HCT116 (cell line): ENCODE measurements at regions not wholly inside any gene's neighbourhood (a gene's known extent, or its start where the extent isn't known, plus 50 kb on each side); places are given as distances from the start of the nearest gene placed in this dataset.
A peak's percentile ranks its signal among the peaks of the same experiment; 100 is the strongest.

Experiments
- ATAC-seq: fragments of 200-7000 bp; cut with Tn5 transposase; 2 replicates; pipeline ENCODE4 v1.9.1; 2020; ENCODE audit warnings: mild to moderate bottlenecking, moderate library complexity
- BruUV-seq: library from RNA; stranded (reverse); fragments of 400-500 nt; replicated peaks from 2 replicates; lab custom pipeline; 2021; lab: Mats Ljungman, UMichigan
- CTCF ChIA-PET: fragments of 300-600 bp; sonication (Branson Sonifier 250); formaldehyde crosslinking; loops from one replicate; lab custom pipeline; 2021; ENCODE audit warnings: antibody characterized with exemption; lab: Charles Lee
- POLR2A ChIA-PET: fragments of 300-600, 350-600 bp; sonication (Branson Sonifier 250); formaldehyde crosslinking; loops from one replicate; lab custom pipeline; 2021; ENCODE audit warnings: antibody characterized with exemption; lab: Charles Lee
- RAD21 ChIA-PET, 2 experiments: fragments of 300-600 bp; sonication (Branson Sonifier 250); formaldehyde crosslinking; loops; one replicate each; lab custom pipeline; 2023; ENCODE audit warnings: low total read pairs in 2 of 2; ENCODE audit not compliant: uncharacterized antibody in 2 of 2, unreplicated experiment in 2 of 2, low non-redundant PET in 1 of 2; lab: Charles Lee
- DNase-seq: peaks from one replicate; pipeline ENCODE4 v3.0.0-alpha.2; 2010; ENCODE audit warnings: low read depth, low spot score
- H2AFZ ChIP-seq: fragments of 200-600 bp; shearing (Covaris generic), sonication (generic); 2 replicates; pipeline ENCODE4 v1.6.1; 2017; ENCODE audit warnings: low read depth, mixed run types, mixed read lengths, antibody characterized with exemption, low read length; ENCODE audit not compliant: poor library complexity, severe bottlenecking
- H3K27ac ChIP-seq: 2 replicates; pipeline ENCODE4 v1.5.1; 2012; ENCODE audit warnings: low read depth, low read length
- H3K27me3 ChIP-seq: fragments of 200-600 bp; sonication (generic); 2 replicates; pipeline ENCODE4 v1.6.1; 2016; ENCODE audit warnings: mixed run types, low read length, mixed read lengths; ENCODE audit not compliant: insufficient read depth
- H3K36me3 ChIP-seq, 2 experiments: fragments of 200-500 bp in 1 of 2; fragments of 200-600 bp in 1 of 2; sonication (Bioruptor generic) in 1 of 2; sonication (generic) in 1 of 2; 2 replicates each; pipeline versions ENCODE4 v1.5.1 to v1.6.1; 2014 to 2016; ENCODE audit warnings: low read length in 2 of 2, inconsistent platforms in 1 of 2, mixed read lengths in 1 of 2, mixed run types in 1 of 2; ENCODE audit not compliant: insufficient read depth in 2 of 2, control insufficient read depth in 1 of 2
- H3K4me1 ChIP-seq, 2 experiments: fragments of 200-600 bp in 1 of 2; sonication (generic) in 1 of 2; 2 replicates each; pipeline versions ENCODE4 v1.5.1 to v1.6.1; 2012 to 2017; ENCODE audit warnings: low read length in 2 of 2, inconsistent platforms in 1 of 2, mild to moderate bottlenecking in 1 of 2, mixed read lengths in 1 of 2, mixed run types in 1 of 2, moderate library complexity in 1 of 2; ENCODE audit not compliant: insufficient read depth in 2 of 2, control insufficient read depth in 1 of 2
- H3K4me2 ChIP-seq: fragments of 200-600 bp; sonication (generic); 2 replicates; pipeline ENCODE4 v1.6.1; 2017; ENCODE audit warnings: mixed run types, low read length, mixed read lengths
- H3K4me3 ChIP-seq, 2 experiments: fragments of 200-600 bp in 1 of 2; sonication (generic) in 1 of 2; replicated peaks in 1 of 2; 2 replicates each; pipeline ENCODE4 v1.5.1; 2011 to 2016; ENCODE audit warnings: low read length in 2 of 2, control low read depth in 1 of 2, low read depth in 1 of 2, mild to moderate bottlenecking in 1 of 2, mixed read lengths in 1 of 2, mixed run types in 1 of 2
- H3K79me2 ChIP-seq: fragments of 200-600 bp; sonication (generic); 2 replicates; pipeline ENCODE4 v1.6.1; 2017; ENCODE audit warnings: mild to moderate bottlenecking, mixed run types, low read length, moderate library complexity, mixed read lengths; ENCODE audit not compliant: insufficient read depth
- H3K9ac ChIP-seq: fragments of 200-600 bp; sonication (generic); 2 replicates; pipeline ENCODE4 v1.6.1; 2016; ENCODE audit warnings: low read length, mixed read lengths
- H3K9me2 ChIP-seq: fragments of 200-600 bp; sonication (generic), shearing (Covaris generic); 2 replicates; pipeline ENCODE4 v1.6.1; 2017; ENCODE audit warnings: mixed run types, mild to moderate bottlenecking, moderate library complexity; ENCODE audit not compliant: insufficient read depth
- H3K9me3 ChIP-seq, 2 experiments: fragments of 200-500 bp in 1 of 2; fragments of 200-600 bp in 1 of 2; sonication (Bioruptor generic) in 1 of 2; sonication (generic) in 1 of 2; 2 replicates each; pipeline ENCODE4 v1.6.1; 2014 to 2017; ENCODE audit warnings: low read length in 2 of 2, mixed read lengths in 2 of 2, inconsistent platforms in 1 of 2, low read depth in 1 of 2, mild to moderate bottlenecking in 1 of 2, mixed run types in 1 of 2, moderate library complexity in 1 of 2; ENCODE audit not compliant: control insufficient read depth in 1 of 2, insufficient read depth in 1 of 2
- H4K20me1 ChIP-seq: fragments of 200-600 bp; sonication (generic), shearing (Covaris generic); 2 replicates; pipeline ENCODE4 v1.6.1; 2017; ENCODE audit warnings: mixed run types, mild to moderate bottlenecking, moderate library complexity; ENCODE audit not compliant: insufficient read depth
- CBX3 ChIP-seq: IDR thresholded peaks from 2 replicates; pipeline ENCODE4 v1.6.1; 2012; ENCODE audit warnings: low read depth
- ELF1 ChIP-seq: IDR thresholded peaks from 2 replicates; pipeline ENCODE4 v1.6.1; 2012; ENCODE audit warnings: low read depth, borderline replicate concordance
- EZH2phosphoT487 ChIP-seq: fragments of 200-600 bp; IDR thresholded peaks from 2 replicates; pipeline ENCODE4 v1.6.1; 2018; ENCODE audit warnings: antibody characterized with exemption, borderline replicate concordance
- FOSL1 ChIP-seq: IDR thresholded peaks from 2 replicates; pipeline ENCODE4 v1.6.1; 2012; ENCODE audit warnings: low read depth
- POLR2AphosphoS5 ChIP-seq: IDR thresholded peaks from 2 replicates; pipeline ENCODE4 v1.6.1; 2011; ENCODE audit warnings: mild to moderate bottlenecking, low read depth, low read length, moderate library complexity
- ZNF274 ChIP-seq: fragments of 200-500 bp; sonication (Bioruptor generic); IDR thresholded peaks from 2 replicates; pipeline ENCODE4 v1.6.1; 2014; ENCODE audit warnings: mild to moderate bottlenecking, low read depth, low read length, inconsistent platforms
- intact Hi-C: fragments of 100-400 bp; cut with micrococcal nuclease; formaldehyde crosslinking; loops from 2 replicates; pipeline ENCODE4 v1.10.0; 2022
- TF ChIP-seq, protein P1 (sequence below): IDR thresholded peaks from 2 replicates; pipeline ENCODE4 v1.6.1; 2012; ENCODE audit warnings: low read depth

DNA sequence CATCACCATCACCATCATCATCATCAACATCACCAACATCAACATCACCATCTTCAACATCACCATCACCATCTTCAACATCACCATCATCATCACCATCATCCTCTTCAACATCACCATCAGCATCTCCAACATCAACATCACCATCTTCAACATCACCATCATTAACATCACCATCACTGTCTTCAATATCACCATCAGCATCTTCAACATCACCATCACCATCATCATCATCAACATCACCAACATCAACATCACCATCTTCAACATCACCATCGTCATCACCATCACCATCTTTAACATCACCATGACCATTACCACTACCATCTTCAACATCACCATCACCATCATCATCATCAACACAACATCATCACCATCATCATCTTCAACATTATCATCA is 267.2 kb downstream of the SP3 start:
- POLR2A ChIA-PET, result no interaction called here
- H3K27ac ChIP-seq, result no peak overlapping the region
- no peaks in the 10 kb centered on the region; a peak in 1 of 4 replicates for H3K36me3 ChIP-seq
- H3K9ac ChIP-seq, result no peak overlapping the region
- intact Hi-C loops, result no loop called here
- CTCF ChIA-PET, result no interaction called here
- H3K4me1 ChIP-seq, result no peaks in the 10 kb centered on the region
- H2AFZ ChIP-seq, result no peak overlapping the region
- H3K9me2 ChIP-seq, result no peaks in the 10 kb centered on the region
- no peaks in the 10 kb centered on the region for H3K79me2 ChIP-seq
- H3K27me3 ChIP-seq, result no peaks in the 10 kb centered on the region
- TF ChIP-seq ZNF274, result no peak
- TF ChIP-seq CBX3, result no peak
- TF ChIP-seq EZH2phosphoT487, result no peak
- TF ChIP-seq FOSL1, result no peak
- no peak for TF ChIP-seq ELF1
- TF ChIP-seq POLR2AphosphoS5, result no peak
- TF ChIP-seq, all 23 proteins: peak for 0
- no peak overlapping the region for H3K4me3 ChIP-seq
- TSS peak; percentile 56 for BruUV-seq
- ATAC-seq (no peak), DNase-seq (no peak)
- H3K4me2 ChIP-seq, result no peak overlapping the region
- RAD21 ChIA-PET, result no interaction called here
- H3K9me3 ChIP-seq, result no peaks in the 10 kb centered on the region
- H4K20me1 ChIP-seq, result no peaks in the 10 kb centered on the region; the same call in 1 of the 2 replicates

DNA sequence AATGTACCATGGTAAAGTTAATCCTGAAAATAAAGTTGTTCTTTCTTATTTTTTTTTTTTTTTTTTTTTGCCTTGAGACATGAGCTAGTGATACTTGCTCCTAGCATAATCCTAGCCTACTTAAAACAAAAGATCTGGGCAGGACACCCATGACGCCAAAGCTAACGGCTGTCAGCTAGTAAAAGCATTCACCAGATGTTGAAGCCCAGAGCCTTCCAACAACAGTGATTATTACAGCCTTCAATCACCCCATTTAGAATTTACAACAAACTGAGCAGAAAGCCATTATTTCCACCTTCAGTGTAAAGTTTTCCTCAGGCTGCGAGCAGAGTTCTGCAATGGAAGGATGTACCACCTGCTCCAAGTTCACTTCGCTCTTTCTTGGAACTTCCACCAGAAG is 259.5 kb downstream of the SP3 start:
- DNase-seq, result no peak
- H3K4me1 ChIP-seq, result no peaks in the 10 kb centered on the region
- RAD21 ChIA-PET, result no interaction called here
- H3K9me2 ChIP-seq, result no peaks in the 10 kb centered on the region
- no peaks in the 10 kb centered on the region for H3K9me3 ChIP-seq
- no peak overlapping the region for H2AFZ ChIP-seq
- CTCF ChIA-PET, result no interaction called here
- H4K20me1 ChIP-seq, result no peaks in the 10 kb centered on the region
- H3K36me3 ChIP-seq, result no peaks in the 10 kb centered on the region
- no peak for ATAC-seq
- H3K27ac ChIP-seq, result no peak overlapping the region
- TF ChIP-seq, protein P1, sequence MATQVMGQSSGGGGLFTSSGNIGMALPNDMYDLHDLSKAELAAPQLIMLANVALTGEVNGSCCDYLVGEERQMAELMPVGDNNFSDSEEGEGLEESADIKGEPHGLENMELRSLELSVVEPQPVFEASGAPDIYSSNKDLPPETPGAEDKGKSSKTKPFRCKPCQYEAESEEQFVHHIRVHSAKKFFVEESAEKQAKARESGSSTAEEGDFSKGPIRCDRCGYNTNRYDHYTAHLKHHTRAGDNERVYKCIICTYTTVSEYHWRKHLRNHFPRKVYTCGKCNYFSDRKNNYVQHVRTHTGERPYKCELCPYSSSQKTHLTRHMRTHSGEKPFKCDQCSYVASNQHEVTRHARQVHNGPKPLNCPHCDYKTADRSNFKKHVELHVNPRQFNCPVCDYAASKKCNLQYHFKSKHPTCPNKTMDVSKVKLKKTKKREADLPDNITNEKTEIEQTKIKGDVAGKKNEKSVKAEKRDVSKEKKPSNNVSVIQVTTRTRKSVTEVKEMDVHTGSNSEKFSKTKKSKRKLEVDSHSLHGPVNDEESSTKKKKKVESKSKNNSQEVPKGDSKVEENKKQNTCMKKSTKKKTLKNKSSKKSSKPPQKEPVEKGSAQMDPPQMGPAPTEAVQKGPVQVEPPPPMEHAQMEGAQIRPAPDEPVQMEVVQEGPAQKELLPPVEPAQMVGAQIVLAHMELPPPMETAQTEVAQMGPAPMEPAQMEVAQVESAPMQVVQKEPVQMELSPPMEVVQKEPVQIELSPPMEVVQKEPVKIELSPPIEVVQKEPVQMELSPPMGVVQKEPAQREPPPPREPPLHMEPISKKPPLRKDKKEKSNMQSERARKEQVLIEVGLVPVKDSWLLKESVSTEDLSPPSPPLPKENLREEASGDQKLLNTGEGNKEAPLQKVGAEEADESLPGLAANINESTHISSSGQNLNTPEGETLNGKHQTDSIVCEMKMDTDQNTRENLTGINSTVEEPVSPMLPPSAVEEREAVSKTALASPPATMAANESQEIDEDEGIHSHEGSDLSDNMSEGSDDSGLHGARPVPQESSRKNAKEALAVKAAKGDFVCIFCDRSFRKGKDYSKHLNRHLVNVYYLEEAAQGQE, result no peak
- no peak overlapping the region for H3K4me3 ChIP-seq
- no peaks in the 10 kb centered on the region for H3K27me3 ChIP-seq
- no peaks in the 10 kb centered on the region for H3K79me2 ChIP-seq
- H3K4me2 ChIP-seq, result no peak overlapping the region
- POLR2A ChIA-PET, result interaction anchor here (0.6 to 0.7 kb wide), 2 partner anchors 11 to 502 kb away, joined by 3 to 5 read pairs; no protein-coding TSS in a partner anchor
- intact Hi-C loops, result no loop called here
- BruUV-seq, result no TSS peak
- no peak overlapping the region for H3K9ac ChIP-seq
